ENCODE measurements at regions not wholly inside any gene's neighbourhood (a gene's known extent, or its start where the extent isn't known, plus 50 kb on each side); places are given as distances from the start of the nearest gene placed in this dataset.

GRCh38 chr1:56389813-56390212 is 189.6 kb downstream of the PLPP3 start:
- H3K4me3 ChIP-seq (ENCODE audit: low read depth, low read length), result no peak overlapping the region

GRCh38 chr1:56387071-56387740 is 192.2 kb downstream of the PLPP3 start:
- no peak for DNase-seq (ENCODE audit: low read depth)
- no peak overlapping the region for H3K4me3 ChIP-seq (ENCODE audit: low read depth, low read length)
- TF ChIP-seq CTCF (IDR thresholded peaks at IDR 0.05; ENCODE audit: insufficient read depth, low read depth, low read length), result no peak

More at GRCh38 chr1:56389813-56390212, 189.6 kb downstream of the PLPP3 start:
- TF ChIP-seq CTCF (IDR thresholded peaks at IDR 0.05; ENCODE audit: insufficient read depth, low read depth, low read length), result no peak
- no peak for DNase-seq (ENCODE audit: low read depth)

GRCh38 chr1:56385314-56385713 is 194.0 kb downstream of the PLPP3 start:
- no peak for TF ChIP-seq CTCF (IDR thresholded peaks at IDR 0.05; ENCODE audit: insufficient read depth, low read depth, low read length)
- DNase-seq (ENCODE audit: low read depth), result no peak
- no peak overlapping the region for H3K4me3 ChIP-seq (ENCODE audit: low read depth, low read length)

GRCh38 chr1:56382929-56383328 is 196.4 kb downstream of the PLPP3 start:
- H3K4me3 ChIP-seq (ENCODE audit: low read depth, low read length), result no peak overlapping the region
- TF ChIP-seq CTCF (IDR thresholded peaks at IDR 0.05; ENCODE audit: insufficient read depth, low read depth, low read length), result no peak
- no peak for DNase-seq (ENCODE audit: low read depth)

- no peak for DNase-seq (ENCODE audit: low read depth)
- TF ChIP-seq CTCF (IDR thresholded peaks at IDR 0.05; ENCODE audit: insufficient read depth, low read depth, low read length), result no peak
- H3K4me3 ChIP-seq (ENCODE audit: low read depth, low read length), result no peak overlapping the region
These were observed 198.8 kb downstream of the PLPP3 start for GRCh38 chr1:56380531-56380930.

- no peak for TF ChIP-seq CTCF (IDR thresholded peaks at IDR 0.05; ENCODE audit: insufficient read depth, low read depth, low read length)
- H3K4me3 ChIP-seq (ENCODE audit: low read depth, low read length), result no peak overlapping the region
- DNase-seq (ENCODE audit: low read depth), result no peak
These were observed 200.9 kb downstream of the PLPP3 start for GRCh38 chr1:56378341-56379070.
